OCI-M2 (cell line): ENCODE measurements at regions not wholly inside any gene's neighbourhood (a gene's known extent, or its start where the extent isn't known, plus 50 kb on each side); places are given as distances from the start of the nearest gene placed in this dataset.

Source experiments
- DNase-seq: peaks from one replicate; lab custom pipeline; 2025; ENCODE audit not compliant: unreplicated experiment; lab: John Stamatoyannopoulos, UW

DNA sequence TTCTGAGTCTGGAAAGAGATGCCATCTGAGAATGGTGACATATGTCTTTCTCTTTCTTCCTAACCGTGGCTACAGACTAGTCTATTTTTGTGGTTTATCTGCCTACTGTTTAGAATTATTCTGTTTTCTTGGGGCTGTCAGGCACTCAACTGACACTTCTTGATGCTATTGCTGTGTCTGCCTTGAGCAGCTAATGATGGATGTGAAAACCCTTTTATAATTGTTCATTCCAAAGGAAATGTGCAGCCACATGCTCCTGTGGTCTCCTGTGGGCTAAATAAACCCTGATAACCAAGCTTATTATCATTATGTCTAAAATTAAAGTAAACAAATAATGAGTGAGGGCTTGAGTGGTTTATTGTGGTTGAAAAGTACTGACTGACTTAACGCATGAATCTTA, 52.7 kb upstream of the CXADR start:
- DNase-seq: no peak

DNA sequence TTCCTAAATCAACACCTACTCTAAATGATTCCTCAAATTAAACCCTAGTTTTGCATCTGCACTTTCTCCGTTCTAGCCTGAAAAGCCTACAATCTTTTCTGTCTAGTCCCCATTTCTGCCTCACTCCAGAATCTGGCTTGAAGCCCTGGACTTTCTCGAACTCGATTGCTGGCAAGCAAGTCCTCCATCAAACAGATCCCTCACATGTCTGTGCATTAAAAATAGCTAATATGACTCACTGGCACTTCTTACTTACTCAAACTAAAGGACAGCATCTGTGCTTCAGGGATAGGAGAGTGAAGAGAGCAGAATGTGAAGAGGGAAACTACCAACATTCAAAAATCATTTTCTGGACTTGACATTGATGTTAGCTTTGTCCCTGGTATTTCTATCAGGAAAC, 51.8 kb upstream of the CXADR start:
- no peak for DNase-seq

DNA sequence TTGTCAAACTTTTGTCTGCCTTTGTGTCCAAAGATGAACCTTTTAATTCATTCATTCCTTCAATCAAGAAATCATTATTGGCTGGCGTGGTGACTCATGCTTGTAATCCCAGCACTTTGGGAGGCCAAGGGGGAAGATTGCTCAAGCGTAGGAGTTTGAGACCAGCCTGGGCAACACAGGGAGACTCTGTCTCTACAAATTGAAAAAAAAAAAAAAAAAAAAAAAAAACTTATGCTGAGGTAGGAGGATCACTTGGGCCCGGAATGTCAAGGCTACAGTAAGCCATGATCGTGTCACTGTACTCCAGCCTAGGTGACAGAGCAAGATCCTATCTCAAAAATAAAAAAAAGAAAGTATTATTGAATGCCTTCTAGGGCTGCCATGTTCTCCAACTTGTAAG, 51.3 kb upstream of the CXADR start:
- DNase-seq: no peak

DNA sequence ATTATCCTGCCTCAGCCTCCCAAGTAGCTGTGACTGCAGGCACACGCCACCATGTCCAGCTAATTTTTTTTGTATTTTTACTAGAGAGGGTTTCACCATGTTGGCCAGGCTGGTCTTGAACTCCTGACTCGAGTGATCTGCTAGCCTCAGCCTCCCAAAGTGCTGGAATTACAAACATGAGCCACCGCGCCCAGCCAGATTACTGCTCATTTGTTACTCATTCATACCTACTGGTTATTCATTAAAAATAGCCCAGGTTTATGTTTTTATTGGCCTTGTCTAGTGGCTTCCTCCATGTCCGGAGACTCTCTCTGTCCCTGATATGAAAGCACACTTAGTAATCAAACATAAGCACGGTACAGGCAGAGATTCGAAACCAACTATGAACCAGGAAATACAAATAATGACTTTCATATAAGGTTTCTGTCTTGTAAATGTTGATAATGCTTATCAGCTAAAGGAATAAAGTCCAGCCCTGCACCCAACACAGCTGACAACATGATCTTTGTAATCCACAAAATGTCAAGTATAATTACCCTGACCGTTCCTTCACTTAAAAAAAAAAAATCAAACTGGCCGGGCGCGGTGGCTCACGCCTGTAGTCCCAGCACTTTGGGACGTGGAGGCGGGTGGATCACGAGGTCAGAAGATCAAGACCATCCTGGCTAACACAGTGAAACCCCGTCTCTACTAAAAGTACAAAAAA, 50.4 kb upstream of the CXADR start:
- DNase-seq: no peak
